Hepatocyte (in vitro differentiated cells): ENCODE measurements at regions not wholly inside any gene's neighbourhood (a gene's known extent, or its start where the extent isn't known, plus 50 kb on each side); places are given as distances from the start of the nearest gene placed in this dataset.

ENCODE experiments used
- EZH2 ChIP-seq: fragments of 200-600 bp; sonication (generic); IDR thresholded peaks from 2 replicates; pipeline ENCODE4 v1.6.1; 2016; ENCODE audit warnings: antibody characterized with exemption, mild to moderate bottlenecking, borderline replicate concordance
- TF ChIP-seq, protein P1 (sequence below): fragments of 200-600 bp; sonication (generic); IDR thresholded peaks from 2 replicates; pipeline ENCODE4 v1.5.1; 2016; ENCODE audit warnings: antibody characterized with exemption, mild to moderate bottlenecking; ENCODE audit not compliant: poor library complexity

DNA sequence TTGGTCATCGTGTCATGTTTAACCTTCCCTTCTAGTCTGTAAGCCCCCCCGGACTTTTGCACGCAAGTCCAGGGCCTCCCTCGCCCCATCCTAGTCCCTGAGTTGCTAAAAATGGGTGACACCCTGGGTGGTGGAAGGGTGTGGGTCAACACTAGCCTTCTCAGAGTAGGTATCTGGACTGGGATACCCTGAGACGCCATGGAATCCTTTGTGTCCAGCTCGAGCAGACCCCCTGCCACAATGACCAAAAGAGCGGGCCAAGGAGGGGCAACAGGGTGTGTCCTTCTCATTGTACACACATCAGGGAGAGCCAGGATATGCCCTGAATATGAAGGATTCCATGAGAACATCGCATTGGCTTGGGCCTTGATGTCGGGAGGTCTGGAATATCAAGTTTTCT, 67.5 kb upstream of the ATP12A start:
- TF ChIP-seq, protein P1, sequence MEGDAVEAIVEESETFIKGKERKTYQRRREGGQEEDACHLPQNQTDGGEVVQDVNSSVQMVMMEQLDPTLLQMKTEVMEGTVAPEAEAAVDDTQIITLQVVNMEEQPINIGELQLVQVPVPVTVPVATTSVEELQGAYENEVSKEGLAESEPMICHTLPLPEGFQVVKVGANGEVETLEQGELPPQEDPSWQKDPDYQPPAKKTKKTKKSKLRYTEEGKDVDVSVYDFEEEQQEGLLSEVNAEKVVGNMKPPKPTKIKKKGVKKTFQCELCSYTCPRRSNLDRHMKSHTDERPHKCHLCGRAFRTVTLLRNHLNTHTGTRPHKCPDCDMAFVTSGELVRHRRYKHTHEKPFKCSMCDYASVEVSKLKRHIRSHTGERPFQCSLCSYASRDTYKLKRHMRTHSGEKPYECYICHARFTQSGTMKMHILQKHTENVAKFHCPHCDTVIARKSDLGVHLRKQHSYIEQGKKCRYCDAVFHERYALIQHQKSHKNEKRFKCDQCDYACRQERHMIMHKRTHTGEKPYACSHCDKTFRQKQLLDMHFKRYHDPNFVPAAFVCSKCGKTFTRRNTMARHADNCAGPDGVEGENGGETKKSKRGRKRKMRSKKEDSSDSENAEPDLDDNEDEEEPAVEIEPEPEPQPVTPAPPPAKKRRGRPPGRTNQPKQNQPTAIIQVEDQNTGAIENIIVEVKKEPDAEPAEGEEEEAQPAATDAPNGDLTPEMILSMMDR: no peak
- no peak for TF ChIP-seq EZH2
